Activated T-cell treated with anti-CD3 and anti-CD28 coated beads for 4 hours (primary cell): ENCODE measurements at regions not wholly inside any gene's neighbourhood (a gene's known extent, or its start where the extent isn't known, plus 50 kb on each side); places are given as distances from the start of the nearest gene placed in this dataset.
"Not testable (repeated sequence)": the region's sequence is repeated elsewhere in the genome, so short reads cannot be mapped to it uniquely, and the experiment has no call there.

Source experiments
- DNase-seq: peaks from one replicate; pipeline ENCODE4 v3.0.0-alpha.2; 2020

DNA sequence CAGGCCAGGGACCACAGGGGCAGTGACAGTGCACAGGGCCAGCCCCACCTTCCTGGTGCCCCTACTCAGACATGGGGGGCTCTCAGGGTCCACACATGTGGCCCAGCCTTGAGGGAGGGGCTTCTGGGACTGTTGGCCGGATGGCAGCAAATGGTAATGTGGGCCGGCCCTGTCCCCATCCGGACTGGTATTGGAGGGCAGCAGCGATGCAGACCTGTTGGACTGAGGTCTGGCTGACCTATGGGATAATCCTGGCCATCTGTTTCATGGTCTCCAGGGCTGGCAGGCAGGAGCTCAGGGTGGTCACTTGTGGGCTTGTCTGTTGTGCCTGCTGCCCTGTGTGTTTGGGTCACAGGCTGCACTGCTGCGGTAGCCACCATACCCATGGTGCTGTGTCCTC, 387.5 kb downstream of the TMEM121 start:
- DNase-seq, result no peak

DNA sequence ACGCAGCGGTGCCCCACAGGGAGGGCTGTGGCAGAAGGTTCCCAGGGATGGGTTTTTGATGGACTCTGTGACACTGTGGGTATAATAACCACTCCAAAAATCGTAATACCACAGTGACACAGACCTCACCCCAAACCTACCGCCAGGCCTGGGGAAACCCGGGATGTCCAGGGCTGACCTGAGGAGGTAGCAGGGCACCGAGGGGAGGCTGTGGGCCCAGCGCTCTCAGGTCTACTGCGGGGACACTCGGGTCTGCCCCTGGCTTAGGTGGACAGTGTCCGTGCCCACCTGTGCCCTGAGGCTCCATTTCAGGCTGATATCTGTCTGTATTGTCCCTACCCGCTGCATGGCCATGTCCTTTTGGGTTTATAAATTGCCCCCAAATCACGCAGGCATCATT, 387.9 kb downstream of the TMEM121 start:
- not testable (repeated sequence) for DNase-seq

DNA sequence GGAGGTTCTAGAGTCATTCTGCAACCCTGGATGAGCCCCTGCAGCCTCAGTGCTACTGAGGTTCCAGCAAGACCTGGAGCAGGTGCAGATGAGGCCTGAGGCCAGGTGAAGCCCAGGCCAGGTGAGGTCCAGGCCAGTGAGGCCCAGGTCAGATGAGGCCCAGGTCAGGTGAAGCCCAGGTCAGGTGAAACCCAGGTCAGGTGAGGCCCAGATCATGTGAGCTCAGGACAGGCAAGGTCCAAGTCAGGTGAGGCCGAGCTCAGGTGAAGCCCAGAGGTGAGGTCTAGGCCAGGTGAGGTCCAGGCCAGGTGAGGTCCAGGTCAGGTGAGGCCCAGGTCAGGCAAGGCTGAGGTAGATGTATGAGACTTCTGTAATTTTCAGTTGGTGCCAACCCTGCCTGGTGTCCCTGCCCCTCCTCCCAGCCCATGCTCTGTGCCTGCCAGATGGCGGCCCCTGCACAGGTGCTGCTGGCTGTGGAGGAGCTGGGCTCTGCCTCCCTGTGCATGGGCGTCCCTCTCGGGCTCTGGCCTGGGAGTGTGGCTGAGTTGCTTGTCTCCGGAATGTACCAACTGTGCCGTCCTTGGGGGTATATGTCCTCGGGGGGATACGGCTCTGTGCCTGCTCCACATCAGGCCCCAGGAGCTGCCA, 388.5 kb downstream of the TMEM121 start:
- no peak for DNase-seq

DNA sequence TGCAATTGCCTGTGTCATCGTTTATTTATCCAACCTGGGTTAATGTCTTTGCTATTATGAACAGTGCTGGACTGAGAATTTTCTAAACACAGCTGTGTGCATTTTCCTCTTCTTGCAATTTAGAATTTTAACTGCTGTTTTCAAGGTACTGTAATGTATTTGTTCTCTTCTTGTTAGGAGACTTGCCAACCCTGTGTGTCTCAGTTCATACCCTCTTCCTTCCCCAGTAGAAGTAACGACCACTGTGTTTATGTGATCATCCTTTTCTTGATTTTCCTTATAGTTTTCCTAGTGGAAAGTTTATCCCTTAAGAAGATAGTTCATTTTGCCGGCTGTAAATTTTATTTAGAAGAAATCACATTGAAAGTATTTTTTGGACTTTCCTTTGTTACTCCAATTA, 389.2 kb downstream of the TMEM121 start:
- not testable (repeated sequence) for DNase-seq

DNA sequence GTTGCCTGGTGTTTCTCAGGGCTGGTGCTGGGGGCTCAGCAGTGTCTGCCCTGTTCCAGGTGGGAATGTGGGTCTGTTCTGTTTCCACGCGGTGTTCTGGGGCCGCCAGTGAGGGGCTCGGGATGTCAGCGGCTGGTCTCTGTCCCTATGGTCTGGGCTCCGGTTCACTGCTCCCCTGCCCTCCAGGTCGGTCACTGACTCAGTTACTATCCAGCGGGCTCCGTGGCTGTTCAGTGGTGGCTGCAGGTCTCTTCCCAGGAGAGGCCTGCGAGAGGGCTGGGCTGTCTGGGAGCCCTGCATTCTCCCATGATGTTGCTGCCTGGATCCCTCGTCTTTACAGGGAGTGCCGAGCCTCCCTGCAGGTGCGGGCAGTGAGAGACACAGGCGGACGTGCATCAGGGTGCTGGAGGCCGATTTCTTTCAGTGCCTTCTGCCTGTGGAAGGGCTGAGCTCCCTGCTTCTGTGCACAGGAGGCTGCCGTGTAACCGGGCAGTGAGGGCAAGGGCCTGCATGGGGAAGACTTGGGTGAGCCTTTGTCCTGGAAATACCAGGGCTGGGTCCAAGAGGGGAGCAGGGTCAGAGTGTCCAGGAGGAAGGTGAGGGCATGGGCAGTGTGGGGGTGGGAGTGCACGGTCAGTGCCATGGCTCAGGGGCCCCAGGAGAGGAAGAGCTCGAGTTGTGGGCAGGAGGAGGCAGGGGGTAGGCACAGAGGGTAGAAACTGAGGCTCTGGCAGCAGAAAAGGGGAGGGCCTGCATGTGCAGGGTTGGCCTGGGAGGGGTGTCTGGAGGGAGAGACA, 391.0 kb downstream of the TMEM121 start:
- not testable (repeated sequence) for DNase-seq

DNA sequence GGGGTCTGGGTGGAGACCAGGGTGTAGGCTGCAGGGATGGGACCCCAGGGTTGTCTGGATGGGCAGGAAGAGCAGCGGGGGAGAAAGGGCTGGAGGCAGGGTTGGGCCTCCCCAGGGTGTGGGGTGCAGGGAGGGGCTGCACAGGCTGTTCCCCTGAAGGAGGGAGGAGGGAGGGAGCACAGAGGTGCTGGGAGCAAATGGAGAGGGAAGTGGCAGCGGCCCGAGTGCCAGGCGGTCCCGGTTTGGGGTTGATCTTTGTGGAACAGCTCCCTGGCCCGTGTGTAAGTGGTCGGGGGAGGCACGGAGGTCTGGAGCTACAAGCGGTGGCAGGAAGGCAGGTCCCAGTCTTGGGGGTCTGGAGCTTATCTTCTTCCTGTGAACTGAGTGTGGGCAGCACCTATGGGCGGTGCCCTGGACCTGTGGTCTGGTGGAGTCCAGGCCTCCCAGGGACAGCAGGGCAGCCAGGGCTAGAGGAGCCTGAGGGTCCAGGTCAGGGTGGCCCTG, 391.6 kb downstream of the TMEM121 start:
- DNase-seq, result no peak

DNA sequence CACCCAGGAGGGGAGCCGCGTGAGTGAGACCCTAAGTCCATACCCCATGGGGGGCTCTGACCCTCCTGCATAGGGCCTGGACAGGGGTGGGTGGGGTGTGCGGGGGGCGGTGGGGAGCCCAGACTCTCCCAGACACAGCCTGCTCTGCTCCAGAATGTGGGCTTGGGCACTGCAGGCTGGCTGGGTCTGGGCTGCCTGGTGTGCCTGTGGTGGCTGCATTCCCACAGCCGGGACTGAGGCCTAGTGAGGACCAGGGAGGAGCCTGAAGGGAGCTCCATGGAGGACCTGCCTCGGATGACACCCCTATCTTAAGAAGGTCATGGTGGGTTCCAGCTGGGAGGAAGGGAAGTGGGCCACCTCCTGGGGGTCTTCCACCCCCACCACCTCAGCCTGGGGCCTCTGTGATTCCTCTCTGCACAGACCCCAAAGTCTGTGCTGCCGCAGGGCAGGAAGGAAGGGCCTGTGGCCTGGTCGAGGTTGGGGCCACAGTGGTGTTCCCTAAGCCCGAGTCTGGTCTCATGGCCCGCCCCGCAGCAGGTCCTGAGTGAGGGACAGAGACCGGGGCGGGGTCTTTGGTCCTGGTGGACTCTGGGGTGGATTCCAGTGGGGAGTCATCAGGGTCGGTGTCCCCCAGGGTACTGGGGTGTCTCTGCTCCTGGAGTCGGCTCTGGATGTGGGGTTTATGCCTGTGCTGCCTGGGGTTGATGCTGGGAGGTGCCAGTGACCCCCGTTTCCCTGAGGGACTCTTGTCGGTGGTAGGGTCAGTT, 392.3 kb downstream of the TMEM121 start:
- no peak for DNase-seq

DNA sequence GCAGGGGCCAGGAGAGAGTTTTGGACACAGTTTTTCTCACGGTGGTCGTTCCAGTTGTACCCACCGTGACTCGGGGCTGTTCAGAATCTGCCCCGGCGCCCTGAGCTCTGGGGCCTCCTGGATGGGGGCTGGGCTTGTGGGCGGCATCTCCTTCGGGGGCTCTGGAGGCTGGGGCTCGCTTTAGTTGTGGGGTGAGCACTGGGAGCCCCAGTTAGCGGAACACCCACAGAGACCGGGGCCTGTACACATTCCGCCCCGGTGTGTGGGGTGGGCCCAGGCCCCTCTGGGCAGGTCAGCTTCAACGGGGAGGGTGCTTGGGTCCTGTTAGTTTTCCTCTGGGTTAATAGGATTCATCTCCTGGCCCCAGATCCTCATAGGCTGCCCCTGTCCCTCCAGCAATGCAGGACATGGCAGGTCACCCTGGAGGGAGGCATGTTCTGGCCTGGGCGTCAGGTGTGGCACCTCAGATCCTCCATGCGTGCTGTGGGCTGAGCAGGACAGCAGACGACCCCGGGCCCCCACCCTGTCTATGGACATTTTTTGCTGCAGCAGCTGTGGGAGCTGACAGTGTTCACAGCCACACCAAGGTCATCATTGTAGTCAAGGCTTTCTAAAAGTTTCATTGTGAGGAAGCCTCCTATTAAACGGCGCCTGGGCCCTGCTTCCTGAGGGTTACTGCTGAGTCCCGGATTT, 393.2 kb downstream of the TMEM121 start:
- DNase-seq, result no peak

DNA sequence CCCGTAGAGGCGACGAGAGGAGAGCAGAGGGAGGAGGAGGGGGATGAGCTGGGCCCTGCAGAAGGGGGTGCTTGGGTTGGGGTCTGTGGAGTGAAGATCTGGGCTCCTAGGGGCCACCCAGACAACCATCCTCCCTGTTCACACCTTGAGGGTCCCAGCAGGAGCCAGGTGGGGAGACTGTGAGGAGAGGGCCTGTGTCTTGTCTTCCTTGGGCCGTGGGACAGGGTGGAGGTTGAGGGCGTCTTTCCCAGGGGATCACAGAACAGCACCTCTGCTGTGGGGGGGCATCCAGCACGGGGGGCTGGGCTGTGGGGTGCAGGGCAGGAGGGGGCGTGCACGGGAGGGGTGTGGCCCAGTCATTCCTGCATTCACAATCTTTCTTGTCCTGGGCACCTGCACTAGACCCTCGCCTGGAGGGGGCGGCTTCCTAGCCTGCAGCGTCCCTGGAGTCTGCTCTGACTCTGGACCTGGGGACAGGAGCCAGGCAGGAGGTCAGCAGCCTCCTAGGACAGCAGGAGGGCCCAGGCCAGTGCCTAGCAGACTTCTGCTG, 393.8 kb downstream of the TMEM121 start:
- DNase-seq, result not testable (repeated sequence)

DNA sequence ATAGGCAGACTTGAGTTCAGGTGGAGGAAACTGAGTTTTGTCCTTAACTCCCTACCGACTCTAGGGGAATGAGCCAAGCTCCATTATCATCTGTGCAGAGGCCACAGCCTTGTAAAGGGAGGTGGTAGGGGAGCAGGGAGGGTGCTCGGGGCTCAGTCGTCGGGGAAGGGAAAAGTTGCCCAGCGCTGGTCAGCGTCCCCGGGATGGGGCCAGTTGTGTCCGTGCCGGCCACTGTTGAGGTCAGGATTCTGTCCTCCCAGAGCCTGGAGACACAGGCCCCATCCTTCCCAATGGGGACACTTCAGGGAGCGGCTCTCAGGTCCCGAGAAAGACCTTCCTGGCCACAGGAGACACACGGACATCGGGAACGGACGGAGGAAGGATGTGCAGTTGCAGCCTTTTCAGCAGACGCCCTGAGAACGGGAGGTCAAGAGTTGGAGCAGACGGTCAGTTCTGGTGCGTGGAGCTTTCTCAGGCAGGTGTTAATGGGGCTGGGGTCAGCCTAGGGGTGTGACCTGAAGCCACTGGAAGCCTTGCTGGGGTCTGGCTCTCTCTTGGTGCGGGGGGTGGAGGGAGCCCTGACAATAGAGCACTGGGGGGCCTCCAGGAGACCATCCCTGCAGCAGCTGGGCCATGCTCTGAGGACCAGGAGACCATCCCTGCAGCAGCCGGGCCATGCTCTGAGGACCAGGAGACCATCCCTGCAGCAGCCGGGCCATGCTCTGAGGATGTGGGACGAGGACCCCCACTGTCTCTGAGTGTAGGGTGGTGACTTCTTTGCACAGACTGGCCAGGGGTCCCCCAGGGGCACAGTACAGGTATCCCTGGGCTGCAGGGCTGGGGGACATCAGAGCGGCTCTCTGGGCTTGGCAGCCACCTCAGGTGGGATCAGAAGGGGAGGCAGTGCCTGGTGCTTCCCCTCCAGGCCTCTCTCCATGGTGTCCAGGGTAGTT, 394.7 kb downstream of the TMEM121 start:
- DNase-seq, result not testable (repeated sequence)

DNA sequence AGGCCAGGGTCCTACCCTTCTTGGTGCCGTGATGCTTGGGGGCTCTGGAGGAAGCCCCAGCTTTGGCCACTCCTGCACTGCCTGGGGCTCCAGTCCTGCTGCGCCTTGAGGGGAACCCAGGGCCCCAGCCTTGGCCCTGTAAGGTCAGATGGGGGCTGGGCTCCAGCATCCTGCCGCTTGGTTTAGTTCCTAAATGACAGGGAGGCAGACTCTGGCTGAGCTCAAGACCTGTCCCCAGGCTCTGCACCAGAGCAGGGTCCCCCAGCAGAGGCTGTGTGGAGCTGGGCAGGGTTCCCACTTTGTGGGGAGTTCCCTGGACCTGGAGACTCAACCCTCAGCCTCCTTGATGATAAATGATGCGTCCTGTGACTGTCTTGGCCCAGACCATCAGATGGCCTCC, 395.4 kb downstream of the TMEM121 start:
- DNase-seq, result not testable (repeated sequence)

DNA sequence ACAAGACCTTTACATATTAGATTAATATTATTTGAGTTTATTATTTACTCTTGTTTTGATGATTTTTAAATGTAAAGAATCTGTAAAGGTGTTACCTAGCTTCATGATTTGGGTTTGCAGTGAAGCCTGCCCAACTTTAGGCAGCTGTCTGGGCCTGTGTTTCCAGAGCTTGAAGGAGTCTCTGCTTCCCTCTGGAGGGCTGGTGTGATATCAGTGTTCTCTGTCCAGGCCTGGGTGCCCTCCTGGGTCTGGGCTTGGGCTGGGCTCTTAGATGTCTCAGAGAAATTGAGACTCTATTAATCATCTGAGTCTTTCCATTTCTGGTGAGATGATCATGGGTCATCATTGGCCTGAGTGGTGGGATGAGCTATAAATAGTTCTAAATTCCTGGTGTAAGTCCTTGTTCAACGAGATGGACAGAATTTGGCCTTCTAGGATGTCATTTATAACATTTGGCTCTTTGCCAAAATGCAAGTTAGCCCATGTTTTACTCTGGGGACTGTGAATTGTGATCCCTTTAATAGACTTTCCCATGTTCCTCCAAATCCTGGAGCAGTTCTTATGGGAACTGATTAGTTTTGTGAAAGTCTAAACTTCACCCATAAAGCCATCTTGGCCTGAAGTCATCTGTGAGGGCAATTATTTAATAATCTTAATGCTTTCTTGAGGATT, 397.3 kb downstream of the TMEM121 start:
- not testable (repeated sequence) for DNase-seq

DNA sequence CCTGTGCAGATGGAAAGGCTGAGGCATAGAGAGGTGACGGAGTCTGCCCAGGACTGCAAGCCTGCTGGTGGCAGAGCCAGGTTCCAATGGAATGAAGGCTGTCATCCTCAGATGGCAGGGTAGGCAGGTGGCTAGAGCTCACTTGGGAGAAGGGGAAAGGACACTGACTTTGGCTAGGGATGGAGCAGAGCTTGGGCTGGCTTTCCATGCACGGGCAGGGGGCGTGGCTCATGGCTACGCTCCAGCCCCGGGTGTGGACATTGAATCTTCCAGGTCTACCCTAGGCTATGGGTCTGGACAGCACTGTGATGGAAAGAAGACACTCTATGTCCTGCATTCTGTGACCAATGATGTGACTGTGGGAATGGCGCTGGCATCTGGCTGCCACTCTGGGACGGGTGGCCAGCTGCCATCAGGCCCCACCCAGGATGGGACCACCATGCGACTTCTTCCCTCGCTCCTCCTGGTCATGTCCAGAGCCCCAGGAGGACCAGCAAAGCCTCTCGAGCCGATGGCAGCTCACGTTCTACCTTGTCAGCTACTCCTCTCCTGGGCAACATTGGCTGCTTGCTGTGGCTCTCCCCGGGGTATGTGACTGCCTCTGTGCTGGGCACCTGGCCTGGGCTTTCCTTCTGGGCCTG, 398.7 kb downstream of the TMEM121 start:
- DNase-seq, result no peak

DNA sequence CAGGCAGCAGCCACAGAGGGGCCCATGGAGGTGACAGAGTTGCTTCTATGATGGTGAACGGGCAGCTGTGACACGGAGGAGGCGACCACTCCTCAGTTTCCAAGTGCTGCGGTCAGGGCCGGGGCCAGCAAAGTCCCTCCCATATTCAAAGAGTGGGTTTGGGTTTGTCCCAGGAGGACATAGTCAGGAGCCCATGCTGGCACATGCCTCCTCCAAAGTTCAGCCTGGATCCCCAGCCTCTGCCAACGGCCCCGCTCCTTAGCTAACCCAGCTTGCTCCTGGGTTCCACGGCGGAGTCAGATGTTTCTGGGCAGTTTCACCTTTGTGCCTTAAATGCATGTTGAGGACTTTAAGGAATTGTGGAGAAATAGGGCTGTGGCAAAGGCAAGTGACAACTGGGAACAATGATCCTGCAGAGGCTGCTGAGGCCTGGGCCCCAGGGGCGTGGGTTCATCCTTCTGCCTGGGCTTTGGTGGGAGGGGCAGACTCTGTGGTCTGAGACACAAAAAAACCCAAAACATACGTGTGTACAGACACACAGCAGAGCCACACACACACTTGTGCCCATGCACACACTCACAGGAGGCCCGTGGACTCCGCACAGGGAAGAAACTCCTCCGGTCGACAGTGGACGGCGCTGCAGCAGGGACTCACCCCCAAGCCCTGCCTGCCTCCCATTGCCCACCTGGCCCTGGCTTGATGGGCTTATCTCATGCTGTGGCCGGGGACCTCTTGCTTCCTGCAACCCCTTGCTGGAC, 399.4 kb downstream of the TMEM121 start:
- DNase-seq, result no peak

DNA sequence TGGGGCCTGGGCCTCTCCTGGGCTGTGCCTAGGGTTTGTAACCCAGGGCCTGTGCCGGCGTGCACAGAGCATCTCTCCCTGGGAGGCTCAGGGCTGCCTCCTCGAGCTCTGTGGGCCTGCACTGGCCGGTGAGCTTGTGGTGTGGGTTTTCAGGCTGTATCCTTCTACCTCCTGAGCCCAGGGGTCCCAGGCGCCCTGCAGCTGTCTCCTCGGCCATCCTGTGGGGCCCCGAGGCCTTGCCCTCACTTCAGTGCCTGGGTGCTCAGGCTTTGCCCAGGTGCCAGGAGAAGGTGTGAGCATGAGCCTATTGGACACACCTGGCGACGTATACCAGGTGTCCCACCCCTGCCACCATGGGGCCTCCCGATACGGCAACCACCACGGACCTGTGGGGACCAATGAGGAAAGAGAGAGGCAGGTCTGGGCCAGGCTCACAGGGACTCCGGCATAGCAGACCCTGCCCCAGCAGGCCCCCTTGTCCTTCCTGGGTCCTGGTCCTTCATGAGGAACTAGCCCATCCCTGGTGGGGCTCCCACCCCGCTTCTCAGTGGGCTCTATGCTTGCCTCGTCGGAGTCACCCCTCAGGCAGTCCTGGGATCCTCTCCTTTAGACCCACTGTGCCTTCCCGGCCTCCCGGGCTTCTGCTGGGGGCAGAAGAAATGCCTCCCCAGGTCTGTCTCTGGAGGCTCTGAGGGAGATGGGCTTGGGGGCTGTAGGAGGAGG, 400.2 kb downstream of the TMEM121 start:
- DNase-seq, result no peak

DNA sequence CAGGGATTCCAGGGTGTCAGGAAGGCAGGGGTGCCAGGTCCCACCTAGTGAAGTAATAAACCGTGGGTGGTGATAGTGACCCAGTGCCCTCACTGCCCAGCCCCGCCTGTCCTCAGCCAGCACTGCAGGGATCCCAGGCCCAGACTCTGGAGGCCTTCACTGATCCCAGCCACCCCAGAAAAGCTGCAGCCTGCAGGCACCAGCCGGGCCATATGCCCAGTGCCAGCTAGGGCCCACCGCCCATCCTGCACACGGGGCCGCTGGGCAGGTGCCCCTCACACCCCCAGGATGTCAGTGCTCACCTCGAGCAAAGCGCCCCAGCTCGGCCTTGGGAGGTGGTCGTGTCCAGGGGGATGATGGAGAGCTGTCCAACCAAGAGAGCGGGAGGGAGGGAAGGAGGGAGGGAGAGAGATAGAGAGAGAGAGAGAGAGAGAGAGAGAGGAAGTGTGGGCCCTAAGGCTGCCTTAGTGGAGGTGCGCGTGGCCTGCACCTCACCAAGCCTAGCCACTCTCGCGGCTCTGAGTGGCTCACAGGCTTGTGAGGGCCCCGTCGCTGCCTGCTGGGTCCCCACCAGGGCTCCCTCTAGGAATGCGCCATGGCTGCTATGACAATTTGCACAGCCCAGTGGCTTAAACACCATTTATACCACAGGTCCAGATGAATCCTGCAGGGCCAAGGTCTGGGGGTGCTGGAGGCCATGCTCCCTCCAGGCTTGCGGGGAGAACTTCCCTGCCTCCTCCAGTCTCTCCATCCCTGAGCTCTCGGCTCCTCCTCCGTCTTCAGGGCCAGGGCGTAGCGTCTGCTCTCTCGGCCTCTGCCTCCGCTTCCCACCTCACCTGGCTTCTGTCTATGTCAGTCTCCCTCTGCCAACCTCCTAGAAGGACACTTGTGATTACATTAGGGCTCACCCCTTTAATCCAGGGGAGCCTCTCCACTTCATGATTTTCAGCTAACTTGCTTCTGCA, 401.0 kb downstream of the TMEM121 start:
- no peak for DNase-seq
